Activated B cell treated with CpG ODN at 0.5 μM for 24 hours (primary cell): ENCODE measurements at regions not wholly inside any gene's neighbourhood (a gene's known extent, or its start where the extent isn't known, plus 50 kb on each side); places are given as distances from the start of the nearest gene placed in this dataset.

ENCODE experiments used
- ATAC-seq: fragments of 200-7000 bp; cut with Tn5 transposase; one replicate; pipeline ENCODE4 v1.10.0; 2021; ENCODE audit warnings: low read depth, mild to moderate bottlenecking, moderate library complexity
- CTCF ChIA-PET: fragments of 350-600 bp; sonication (Branson Sonifier 250); formaldehyde crosslinking; loops from one replicate; lab custom pipeline; 2021; ENCODE audit warnings: antibody characterized with exemption; lab: Charles Lee
- POLR2A ChIA-PET: fragments of 350-600 bp; sonication (Branson Sonifier 250); formaldehyde crosslinking; loops from one replicate; lab custom pipeline; 2021; ENCODE audit warnings: antibody characterized with exemption; lab: Charles Lee
- DNase-seq: peaks from one replicate; pipeline ENCODE4 v3.0.0; 2022
- H3K27ac Mint-ChIP-seq: one replicate; pipeline ENCODE4 v1.8.0; 2020; ENCODE audit warnings: mixed read lengths
- H3K27me3 Mint-ChIP-seq: one replicate; pipeline ENCODE4 v1.8.0; 2021; ENCODE audit warnings: mixed read lengths
- H3K36me3 Mint-ChIP-seq: one replicate; pipeline ENCODE4 v1.8.0; 2021; ENCODE audit warnings: low read depth, mixed read lengths
- H3K4me1 Mint-ChIP-seq: one replicate; pipeline ENCODE4 v1.8.0; 2021; ENCODE audit warnings: mixed read lengths
- H3K4me3 Mint-ChIP-seq: one replicate; pipeline ENCODE4 v1.8.0; 2020; ENCODE audit warnings: mild to moderate bottlenecking, mixed read lengths
- H3K9me3 Mint-ChIP-seq: one replicate; pipeline ENCODE4 v1.8.0; 2020; ENCODE audit warnings: mixed read lengths
- intact Hi-C: fragments of 100-400 bp; cut with micrococcal nuclease; formaldehyde crosslinking; loops from one replicate; pipeline ENCODE4 v1.15.1; 2024
- TF ChIP-seq, protein P1 (sequence below): fragments of 200-600 bp; IDR thresholded peaks from one replicate; pipeline ENCODE4 v1.8.0; 2022; ENCODE audit warnings: antibody characterized with exemption, mild to moderate bottlenecking

DNA sequence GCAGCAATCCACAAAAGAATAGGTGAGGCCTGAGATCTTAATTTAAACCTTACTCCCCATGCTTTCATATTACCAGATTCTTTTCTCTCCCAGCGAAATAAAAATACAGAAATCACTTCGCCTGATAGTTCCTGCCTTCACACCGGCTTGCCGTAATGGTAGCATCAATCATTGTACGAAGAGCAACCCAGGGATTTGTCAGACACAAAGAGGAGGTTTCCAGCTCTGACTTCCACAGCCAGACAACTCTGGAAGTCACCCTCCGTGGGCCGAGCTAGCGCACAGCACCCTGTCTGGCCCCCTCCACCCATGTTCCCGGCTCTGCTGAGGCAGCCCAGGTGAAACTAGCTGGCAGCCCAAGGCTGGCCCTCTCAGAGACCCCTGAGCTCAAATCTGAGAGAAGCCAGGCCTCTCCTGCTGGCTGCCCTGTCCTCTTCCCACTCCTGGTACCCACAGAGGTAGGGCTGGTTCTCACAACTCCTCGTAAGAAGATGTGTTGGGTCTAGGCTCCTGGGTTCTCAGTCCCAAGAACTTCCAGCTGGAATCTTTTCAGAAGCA lies 156.9 kb upstream of the BNIP2 start:
- TF ChIP-seq, protein P1, sequence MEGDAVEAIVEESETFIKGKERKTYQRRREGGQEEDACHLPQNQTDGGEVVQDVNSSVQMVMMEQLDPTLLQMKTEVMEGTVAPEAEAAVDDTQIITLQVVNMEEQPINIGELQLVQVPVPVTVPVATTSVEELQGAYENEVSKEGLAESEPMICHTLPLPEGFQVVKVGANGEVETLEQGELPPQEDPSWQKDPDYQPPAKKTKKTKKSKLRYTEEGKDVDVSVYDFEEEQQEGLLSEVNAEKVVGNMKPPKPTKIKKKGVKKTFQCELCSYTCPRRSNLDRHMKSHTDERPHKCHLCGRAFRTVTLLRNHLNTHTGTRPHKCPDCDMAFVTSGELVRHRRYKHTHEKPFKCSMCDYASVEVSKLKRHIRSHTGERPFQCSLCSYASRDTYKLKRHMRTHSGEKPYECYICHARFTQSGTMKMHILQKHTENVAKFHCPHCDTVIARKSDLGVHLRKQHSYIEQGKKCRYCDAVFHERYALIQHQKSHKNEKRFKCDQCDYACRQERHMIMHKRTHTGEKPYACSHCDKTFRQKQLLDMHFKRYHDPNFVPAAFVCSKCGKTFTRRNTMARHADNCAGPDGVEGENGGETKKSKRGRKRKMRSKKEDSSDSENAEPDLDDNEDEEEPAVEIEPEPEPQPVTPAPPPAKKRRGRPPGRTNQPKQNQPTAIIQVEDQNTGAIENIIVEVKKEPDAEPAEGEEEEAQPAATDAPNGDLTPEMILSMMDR: no peak
- no peak for ATAC-seq

DNA sequence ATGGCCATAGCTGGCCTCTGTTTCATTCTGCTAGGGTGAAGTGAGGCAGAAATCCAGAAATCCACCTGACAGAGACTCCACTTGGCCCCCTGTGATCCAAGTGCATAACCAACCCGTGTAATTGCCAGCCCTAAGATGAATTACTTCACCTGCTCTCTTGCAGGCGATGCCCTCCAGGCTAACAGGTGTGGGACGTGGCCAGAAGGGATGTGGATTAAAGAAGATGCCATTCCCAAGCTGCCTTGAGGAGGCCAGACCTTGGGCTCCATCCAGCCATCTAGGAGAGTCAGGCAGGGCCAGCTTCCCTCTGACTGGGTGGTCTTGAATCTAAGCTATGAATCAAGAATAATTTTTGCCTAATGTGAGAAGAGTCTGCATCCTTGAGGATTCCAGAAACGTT lies 154.5 kb upstream of the BNIP2 start:
- ATAC-seq (no peak), DNase-seq (no peak)
- no peaks in the 10 kb centered on the region for H3K4me1 Mint-ChIP-seq
- CTCF ChIA-PET: no interaction called here
- H3K4me3 Mint-ChIP-seq: no peak overlapping the region
- peaks cover 4% of the 10 kb centered on the region for H3K27me3 Mint-ChIP-seq
- POLR2A ChIA-PET: no interaction called here
- intact Hi-C loops: no loop called here
- no peaks in the 10 kb centered on the region for H3K9me3 Mint-ChIP-seq
- no peaks in the 10 kb centered on the region for H3K36me3 Mint-ChIP-seq
- no peak overlapping the region for H3K27ac Mint-ChIP-seq
- TF ChIP-seq, protein P1: no peak

More for the DNA sequence above, 156.9 kb upstream of the BNIP2 start:
- intact Hi-C loops: no loop called here
- Mint-ChIP-seq H3K27ac (no peak overlapping the region), H3K4me3 (no peak overlapping the region), H3K36me3 (no peaks in the 10 kb centered on the region), H3K27me3 (peaks cover 6% of the 10 kb centered on the region), H3K9me3 (no peaks in the 10 kb centered on the region), H3K4me1 (no peaks in the 10 kb centered on the region)
- ChIA-PET POLR2A (no interaction called here), CTCF (no interaction called here)
- DNase-seq: no peak

DNA sequence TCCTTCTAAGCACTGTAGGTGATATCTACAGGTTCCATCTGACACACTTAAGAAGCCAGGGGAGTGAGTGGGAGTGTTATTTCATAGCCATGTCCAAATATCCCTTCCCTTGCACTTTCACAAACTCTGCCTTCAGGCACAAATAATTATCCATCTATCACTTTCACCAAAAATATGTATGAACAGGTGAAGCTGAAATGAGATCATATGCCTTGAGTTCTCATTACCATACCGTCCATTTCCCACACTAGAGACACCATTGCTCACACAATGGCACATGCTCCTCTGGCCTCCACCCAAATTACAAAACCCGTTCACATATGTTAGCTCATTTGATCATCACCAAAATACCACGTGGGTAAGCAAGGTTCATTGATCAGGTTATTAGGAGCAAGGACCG lies 151.9 kb upstream of the BNIP2 start:
- Mint-ChIP-seq H3K9me3 (no peaks in the 10 kb centered on the region), H3K4me3 (no peak overlapping the region), H3K27me3 (peaks cover 5% of the 10 kb centered on the region), H3K27ac (no peak overlapping the region), H3K36me3 (no peaks in the 10 kb centered on the region), H3K4me1 (no peaks in the 10 kb centered on the region)
- ATAC-seq: no peak
- TF ChIP-seq, protein P1: no peak
- POLR2A ChIA-PET: no interaction called here
- intact Hi-C loops: no loop called here
- no peak for DNase-seq
- CTCF ChIA-PET: no interaction called here

DNA sequence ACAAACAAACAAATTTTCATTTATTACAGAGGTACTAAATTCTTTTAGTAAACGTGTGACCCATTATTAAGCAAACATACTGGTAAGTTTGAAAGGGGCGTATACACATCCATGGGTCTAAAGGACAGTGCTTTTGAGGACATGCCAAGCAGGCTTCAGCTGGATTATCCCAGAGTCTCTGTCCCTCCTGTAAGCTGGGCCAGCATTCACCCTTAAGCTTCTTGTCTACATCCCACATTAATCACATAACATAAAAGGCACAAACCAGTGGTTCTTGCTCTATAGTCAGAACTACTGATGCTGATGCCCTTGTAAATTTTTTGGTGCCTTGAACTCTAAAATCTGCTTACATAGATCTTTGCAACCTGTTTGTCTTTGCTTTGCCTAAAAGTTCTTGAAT lies 150.8 kb upstream of the BNIP2 start:
- ATAC-seq: no peak
- Mint-ChIP-seq H3K36me3 (no peaks in the 10 kb centered on the region), H3K4me1 (no peaks in the 10 kb centered on the region), H3K27ac (no peak overlapping the region), H3K4me3 (no peak overlapping the region), H3K9me3 (no peaks in the 10 kb centered on the region), H3K27me3 (peaks cover 5% of the 10 kb centered on the region)
- TF ChIP-seq, protein P1: no peak
- ChIA-PET CTCF (no interaction called here), POLR2A (no interaction called here)
- intact Hi-C loops: no loop called here
- no peak for DNase-seq

DNA sequence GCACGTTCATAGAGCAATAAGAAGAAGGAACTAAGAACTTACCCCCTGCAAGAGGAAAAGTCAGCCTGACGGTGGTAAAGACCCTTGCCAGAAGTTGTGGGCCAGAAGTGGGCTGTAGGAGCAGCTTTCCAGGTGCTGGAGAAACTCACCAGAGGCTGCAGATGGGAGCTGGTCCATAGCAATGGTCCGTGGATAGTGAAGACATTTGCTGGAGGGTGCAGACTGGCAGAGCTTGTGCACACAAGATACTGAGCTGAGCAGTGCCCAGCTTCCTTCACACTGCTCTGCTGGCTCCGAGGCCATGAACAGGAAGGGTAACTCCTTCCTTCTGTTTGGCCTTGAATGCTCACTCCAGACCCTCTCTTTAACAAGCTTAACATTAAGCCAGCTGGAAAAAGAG lies 149.8 kb upstream of the BNIP2 start:
- ATAC-seq: no peak
- no peak overlapping the region for H3K4me3 Mint-ChIP-seq
- no peaks in the 10 kb centered on the region for H3K4me1 Mint-ChIP-seq
- H3K27me3 Mint-ChIP-seq: peaks cover 5% of the 10 kb centered on the region
- no peak for DNase-seq
- ChIA-PET CTCF (no interaction called here), POLR2A (no interaction called here)
- TF ChIP-seq, protein P1: no peak
- intact Hi-C loops: no loop called here
- H3K9me3 Mint-ChIP-seq: no peaks in the 10 kb centered on the region
- no peaks in the 10 kb centered on the region for H3K36me3 Mint-ChIP-seq
- H3K27ac Mint-ChIP-seq: no peak overlapping the region
